Upper lobe of left lung (tissue), 6 donors: ENCODE measurements at regions not wholly inside any gene's neighbourhood (a gene's known extent, or its start where the extent isn't known, plus 50 kb on each side); places are given as distances from the start of the nearest gene placed in this dataset.

Experiments
- ATAC-seq, 2 donors: fragments of 200-7000 bp; cut with Tn5 transposase; one replicate each; pipeline ENCODE4 v1.9.1; 2022; ENCODE audit warnings: mild to moderate bottlenecking in 2 of 2, moderate library complexity in 2 of 2; ENCODE audit not compliant: low FRiP score in 2 of 2
- DNase-seq, 2 donors: peaks; one replicate each; pipeline ENCODE4 v3.0.0-alpha.2; 2019 to 2020
- H3K27ac ChIP-seq, 4 donors: fragments of 200-600 bp; sonication (generic); one replicate each; pipeline ENCODE4 v1.5.1; 2016 to 2019
- H3K27me3 ChIP-seq, 4 donors: fragments of 200-600 bp; sonication (generic); one replicate each; pipeline ENCODE4 v1.5.1; 2017 to 2019
- H3K36me3 ChIP-seq, 4 donors: fragments of 200-600 bp; sonication (generic); one replicate each; pipeline ENCODE4 v1.5.1; 2016 to 2019
- H3K4me1 ChIP-seq, 4 donors: fragments of 200-600 bp; sonication (generic); one replicate each; pipeline ENCODE4 v1.5.1; 2018 to 2019
- H3K4me3 ChIP-seq, 4 donors: fragments of 200-600 bp; sonication (generic); one replicate each; pipeline ENCODE4 v1.5.1; 2017 to 2019; ENCODE audit warnings: mild to moderate bottlenecking in 2 of 4, moderate library complexity in 1 of 4
- H3K9me3 ChIP-seq, 4 donors: fragments of 200-600 bp; sonication (generic); one replicate each; pipeline ENCODE4 v1.5.1; 2018 to 2019
- EP300 ChIP-seq, 4 donors: sonication (generic); formaldehyde crosslinking; IDR thresholded peaks; one replicate each; pipeline ENCODE4 v1.5.1; 2017; ENCODE audit warnings: antibody characterized with exemption in 4 of 4, control low read depth in 2 of 4
- POLR2A ChIP-seq, 4 donors: fragments of 450-650 bp; IDR thresholded peaks; one replicate each; pipeline ENCODE4 v1.5.1; 2016 to 2017; ENCODE audit warnings: antibody characterized with exemption in 4 of 4, mild to moderate bottlenecking in 2 of 4
- POLR2AphosphoS5 ChIP-seq, 2 donors: sonication (generic); formaldehyde crosslinking; IDR thresholded peaks; one replicate each; pipeline ENCODE4 v1.5.1; 2017; ENCODE audit warnings: antibody characterized with exemption in 2 of 2
- WGBS, 2 donors: methylation state at CpG; one replicate each; pipeline ENCODE4 v1.1.5; 2017 to 2018; 5-methylcytosine and 5-hydroxymethylcytosine counted together
- TF ChIP-seq, protein P1 (sequence below), 6 experiments: fragments of 450-650 bp in 4 of 6; fragments of 200-600 bp in 2 of 6; sonication (generic) in 2 of 6; IDR thresholded peaks; one replicate each; pipeline ENCODE4 v1.5.1; 2016 to 2019; ENCODE audit warnings: antibody characterized with exemption in 6 of 6
- donor health status: DM: no; HTN: no; CAD: no; lungs with moderate emphysema.
- donor health status: DM: no; HTN: yes; CAD: no; lungs with severe emphysema.

DNA sequence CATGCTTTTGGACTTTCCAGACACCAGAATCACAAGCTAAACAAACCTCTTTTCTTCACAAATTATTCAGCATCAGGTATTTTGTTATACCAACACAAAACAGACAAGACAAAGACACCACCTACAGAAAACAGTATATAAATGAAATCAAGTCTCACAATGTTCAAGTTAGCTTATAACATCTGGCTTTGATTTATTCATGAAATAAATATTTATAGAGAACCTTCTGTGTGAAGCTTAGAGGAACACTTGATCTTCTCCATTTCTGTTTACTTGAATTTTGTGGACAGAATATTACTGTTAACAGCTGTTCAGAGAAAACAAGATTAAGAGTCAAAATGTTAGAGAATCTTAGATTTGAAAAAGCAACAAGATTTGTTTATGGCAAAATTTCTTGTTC is 137.4 kb upstream of the PRR16 start:
- DNase-seq (no peak), ATAC-seq (no peak)
- Histone ChIP-seq H3K4me1 (no peaks in the 10 kb centered on the region), H3K4me3 (no peak overlapping the region), H3K9me3 (no peaks in the 10 kb centered on the region), H3K27ac (no peak overlapping the region), H3K36me3 (no peaks in the 10 kb centered on the region), H3K27me3 (no peaks in the 10 kb centered on the region)
- TF ChIP-seq POLR2A (IDR thresholded peaks at IDR 0.05) (no peak), EP300 (IDR thresholded peaks at IDR 0.05) (no peak), POLR2AphosphoS5 (IDR thresholded peaks at IDR 0.05) (no peak)
- TF ChIP-seq, protein P1, sequence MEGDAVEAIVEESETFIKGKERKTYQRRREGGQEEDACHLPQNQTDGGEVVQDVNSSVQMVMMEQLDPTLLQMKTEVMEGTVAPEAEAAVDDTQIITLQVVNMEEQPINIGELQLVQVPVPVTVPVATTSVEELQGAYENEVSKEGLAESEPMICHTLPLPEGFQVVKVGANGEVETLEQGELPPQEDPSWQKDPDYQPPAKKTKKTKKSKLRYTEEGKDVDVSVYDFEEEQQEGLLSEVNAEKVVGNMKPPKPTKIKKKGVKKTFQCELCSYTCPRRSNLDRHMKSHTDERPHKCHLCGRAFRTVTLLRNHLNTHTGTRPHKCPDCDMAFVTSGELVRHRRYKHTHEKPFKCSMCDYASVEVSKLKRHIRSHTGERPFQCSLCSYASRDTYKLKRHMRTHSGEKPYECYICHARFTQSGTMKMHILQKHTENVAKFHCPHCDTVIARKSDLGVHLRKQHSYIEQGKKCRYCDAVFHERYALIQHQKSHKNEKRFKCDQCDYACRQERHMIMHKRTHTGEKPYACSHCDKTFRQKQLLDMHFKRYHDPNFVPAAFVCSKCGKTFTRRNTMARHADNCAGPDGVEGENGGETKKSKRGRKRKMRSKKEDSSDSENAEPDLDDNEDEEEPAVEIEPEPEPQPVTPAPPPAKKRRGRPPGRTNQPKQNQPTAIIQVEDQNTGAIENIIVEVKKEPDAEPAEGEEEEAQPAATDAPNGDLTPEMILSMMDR (IDR thresholded peaks at IDR 0.05), result no peak

DNA sequence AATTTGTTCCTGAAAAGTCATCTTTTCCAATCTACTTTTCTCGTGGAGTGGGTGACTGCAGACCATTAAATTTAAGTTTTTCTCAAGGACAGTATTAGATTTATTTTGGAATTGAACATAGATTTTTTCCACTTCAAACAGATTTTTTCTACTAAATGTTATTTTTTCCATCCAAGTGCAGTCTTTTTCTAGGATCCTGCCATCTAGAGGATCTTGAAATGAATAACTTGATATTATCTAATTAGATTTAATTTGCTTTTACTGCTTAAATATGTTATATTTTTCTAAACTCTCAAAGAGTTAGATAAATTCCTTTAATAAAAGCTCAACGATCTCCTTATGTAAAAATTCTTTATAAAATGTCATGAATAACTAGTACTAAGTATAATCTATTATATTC is 136.9 kb upstream of the PRR16 start:
- DNase-seq (no peak), ATAC-seq (no peak)
- H3K9me3 ChIP-seq, result no peaks in the 10 kb centered on the region
- no peaks in the 10 kb centered on the region for H3K4me1 ChIP-seq
- H3K4me3 ChIP-seq, result no peak overlapping the region
- H3K36me3 ChIP-seq, result no peaks in the 10 kb centered on the region
- H3K27ac ChIP-seq, result no peak overlapping the region
- H3K27me3 ChIP-seq, result no peaks in the 10 kb centered on the region
- WGBS, 2 donors, result 55 to 70% methylated on average over 2 of the region's 2 CpGs
- TF ChIP-seq POLR2A (IDR thresholded peaks at IDR 0.05) (no peak), POLR2AphosphoS5 (IDR thresholded peaks at IDR 0.05) (no peak), EP300 (IDR thresholded peaks at IDR 0.05) (no peak)
- TF ChIP-seq, protein P1 (IDR thresholded peaks at IDR 0.05), result no peak

DNA sequence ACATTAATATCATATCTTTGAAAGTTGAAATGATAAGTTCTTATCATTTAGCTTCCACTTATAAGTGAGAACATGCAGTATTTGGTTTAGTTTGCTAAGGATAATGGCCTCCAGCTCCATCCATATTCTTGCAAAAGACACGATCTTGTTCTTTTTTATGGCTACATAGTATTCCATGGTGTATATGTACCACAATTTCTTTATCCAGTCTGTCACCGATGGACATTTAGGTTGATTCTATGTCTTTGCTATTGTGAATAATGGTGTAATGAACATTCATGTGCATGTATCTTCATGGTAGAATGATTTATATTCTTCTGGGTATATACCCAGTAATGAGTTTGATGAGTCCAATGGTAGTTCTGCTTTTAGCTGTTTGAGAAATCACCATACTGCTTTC is 135.0 kb upstream of the PRR16 start:
- H3K4me3 ChIP-seq, result no peak overlapping the region
- H3K36me3 ChIP-seq, result no peaks in the 10 kb centered on the region
- DNase-seq (no peak), ATAC-seq (no peak)
- 91 to 99% methylated on average over 2 of the region's 2 CpGs for WGBS, 2 donors
- H3K27me3 ChIP-seq, result no peaks in the 10 kb centered on the region
- TF ChIP-seq POLR2AphosphoS5 (IDR thresholded peaks at IDR 0.05), result no peak
- no peaks in the 10 kb centered on the region for H3K9me3 ChIP-seq
- H3K4me1 ChIP-seq, result no peaks in the 10 kb centered on the region
- H3K27ac ChIP-seq, result no peak overlapping the region

DNA sequence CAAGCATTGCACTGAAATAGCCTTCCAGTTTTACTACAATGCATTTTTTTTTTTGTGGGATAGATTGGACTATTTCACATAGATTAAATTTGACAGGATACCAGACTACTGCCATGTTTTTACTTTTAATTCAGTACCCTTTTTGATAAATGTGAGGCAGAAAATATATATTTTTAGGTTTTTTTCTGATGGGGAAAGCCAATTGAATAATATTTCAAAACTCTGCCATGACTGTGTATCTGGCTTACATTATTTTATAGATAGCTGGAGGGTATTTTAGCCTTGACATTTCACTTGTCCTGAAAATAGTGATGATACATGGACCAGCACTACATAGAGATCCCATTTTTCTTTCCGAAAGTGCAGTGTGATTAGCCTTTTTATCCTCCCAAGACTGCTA is 133.5 kb upstream of the PRR16 start:
- 90 to 95% methylated on average over 1 of the region's 1 CpG for WGBS, 2 donors
- Histone ChIP-seq H3K27me3 (no peaks in the 10 kb centered on the region), H3K27ac (no peak overlapping the region), H3K9me3 (no peaks in the 10 kb centered on the region), H3K36me3 (no peaks in the 10 kb centered on the region), H3K4me1 (no peaks in the 10 kb centered on the region), H3K4me3 (no peak overlapping the region)
- DNase-seq, result no peak
- TF ChIP-seq POLR2AphosphoS5 (IDR thresholded peaks at IDR 0.05) (no peak), POLR2A (IDR thresholded peaks at IDR 0.05) (no peak), EP300 (IDR thresholded peaks at IDR 0.05) (no peak)
- TF ChIP-seq, protein P1 (IDR thresholded peaks at IDR 0.05), result no peak
- ATAC-seq, result no peak

DNA sequence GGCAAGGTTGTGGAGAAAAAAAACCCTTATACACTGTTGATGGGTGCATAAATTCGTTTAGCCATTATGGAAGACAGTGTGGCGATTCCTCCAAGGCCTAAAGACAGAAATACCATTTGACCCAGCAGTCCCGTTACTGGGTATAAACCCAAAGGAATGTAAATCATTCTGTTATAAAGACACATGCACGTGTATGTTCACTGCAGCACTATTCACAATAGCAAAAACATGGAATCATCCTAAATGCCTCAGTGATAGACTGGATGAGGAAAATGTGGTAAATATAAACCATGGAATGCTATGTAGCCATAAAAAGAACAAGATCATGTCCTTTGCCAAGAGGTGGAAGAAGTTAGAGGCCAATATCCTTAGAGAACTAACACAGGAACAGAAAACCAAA is 119.9 kb upstream of the PRR16 start:
- H3K4me3 ChIP-seq, result no peak overlapping the region
- WGBS, 2 donors, result 80 to 82% methylated on average over 4 of the region's 4 CpGs
- DNase-seq, result no peak
- H3K27ac ChIP-seq, result no peak overlapping the region
- TF ChIP-seq POLR2A (IDR thresholded peaks at IDR 0.05), result no peak
- TF ChIP-seq, protein P1 (IDR thresholded peaks at IDR 0.05), result no peak
- no peak for TF ChIP-seq EP300 (IDR thresholded peaks at IDR 0.05)
- TF ChIP-seq POLR2AphosphoS5 (IDR thresholded peaks at IDR 0.05), result no peak
- H3K4me1 ChIP-seq, result no peaks in the 10 kb centered on the region
- ATAC-seq, result no peak
- no peaks in the 10 kb centered on the region for H3K9me3 ChIP-seq
- no peaks in the 10 kb centered on the region for H3K36me3 ChIP-seq
- H3K27me3 ChIP-seq, result no peaks in the 10 kb centered on the region
